Keratinocyte (primary cell): ENCODE measurements at regions not wholly inside any gene's neighbourhood (a gene's known extent, or its start where the extent isn't known, plus 50 kb on each side); places are given as distances from the start of the nearest gene placed in this dataset.

ENCODE experiments used
- DNase-seq: peaks from one replicate; pipeline ENCODE4 v3.0.0-alpha.2; 2011; ENCODE audit warnings: low read depth, missing footprints, low spot score
- FAIRE-seq: peaks from 2 replicates; lab custom pipeline; 2011; peaks lifted over from hg19 to GRCh38; lab: Jason Lieb, UNC
- H2AFZ ChIP-seq: 2 replicates; pipeline ENCODE4 v1.6.0; 2012; ENCODE audit warnings: low read length, control low read depth, inconsistent platforms; ENCODE audit not compliant: control insufficient read depth
- H3K27ac ChIP-seq: 2 replicates; pipeline ENCODE4 v1.5.1; 2011; ENCODE audit warnings: low read length; ENCODE audit not compliant: control insufficient read depth, insufficient read depth
- H3K27me3 ChIP-seq: 3 replicates; pipeline ENCODE4 v1.6.0; 2011; ENCODE audit warnings: low read length; ENCODE audit not compliant: control insufficient read depth, insufficient read depth; ENCODE audit errors: extremely low read depth
- H3K36me3 ChIP-seq, 2 experiments: 2 replicates in 1 of 2; 3 replicates in 1 of 2; pipeline ENCODE4 v1.5.1; 2011; ENCODE audit warnings: low read length in 2 of 2, mild to moderate bottlenecking in 1 of 2; ENCODE audit not compliant: control insufficient read depth in 2 of 2, insufficient read depth in 2 of 2; ENCODE audit errors: extremely low read depth in 1 of 2
- H3K4me1 ChIP-seq: 3 replicates; pipeline ENCODE4 v1.5.1; 2011; ENCODE audit warnings: low read length; ENCODE audit not compliant: control insufficient read depth, insufficient read depth; ENCODE audit errors: extremely low read depth
- H3K4me2 ChIP-seq: 3 replicates; pipeline ENCODE4 v1.6.0; 2011; ENCODE audit warnings: low read depth, low read length; ENCODE audit not compliant: control insufficient read depth, insufficient read depth; ENCODE audit errors: extremely low read depth
- H3K4me3 ChIP-seq, 3 experiments: fragments of 200-600 bp in 1 of 3; sonication (generic) in 1 of 3; 2 replicates in 2 of 3; 3 replicates in 1 of 3; pipeline ENCODE4 v1.5.1; 2011 to 2016; ENCODE audit warnings: low read length in 3 of 3, mild to moderate bottlenecking in 3 of 3, control low read depth in 2 of 3, inconsistent platforms in 1 of 3, low read depth in 1 of 3, mixed read lengths in 1 of 3, mixed run types in 1 of 3, moderate library complexity in 1 of 3; ENCODE audit not compliant: control insufficient read depth in 2 of 3, insufficient read depth in 2 of 3; ENCODE audit errors: extremely low read depth in 1 of 3
- H3K79me2 ChIP-seq: 2 replicates; pipeline ENCODE4 v1.6.0; 2012; ENCODE audit warnings: low read length; ENCODE audit not compliant: control insufficient read depth, insufficient read depth
- H3K9ac ChIP-seq: 3 replicates; pipeline ENCODE4 v1.6.0; 2011; ENCODE audit warnings: low read length; ENCODE audit not compliant: control insufficient read depth, insufficient read depth; ENCODE audit errors: extremely low read depth
- H3K9me1 ChIP-seq: 3 replicates; pipeline ENCODE4 v1.6.0; 2011; ENCODE audit warnings: low read length; ENCODE audit not compliant: control insufficient read depth, insufficient read depth; ENCODE audit errors: extremely low read depth
- H3K9me3 ChIP-seq: 2 replicates; pipeline ENCODE4 v1.5.1; 2012; ENCODE audit warnings: low read depth, low read length; ENCODE audit not compliant: control insufficient read depth
- H4K20me1 ChIP-seq: 3 replicates; pipeline ENCODE4 v1.6.0; 2011; ENCODE audit warnings: low read length; ENCODE audit not compliant: control insufficient read depth, insufficient read depth; ENCODE audit errors: extremely low read depth
- EZH2 ChIP-seq: IDR thresholded peaks from one replicate; pipeline ENCODE4 v1.6.1; 2012; ENCODE audit warnings: inconsistent platforms, mild to moderate bottlenecking, low read length, moderate library complexity
- dilution Hi-C: fragments of 300-500 bp; cut with MboI; formaldehyde crosslinking; loops from one replicate; pipeline ENCODE4 v1.7.0; 2020; ENCODE audit warnings: low sequenced_read_pairs; ENCODE audit not compliant: extremely low pct_ligation_motif_present
- TF ChIP-seq, protein P1 (sequence below), 3 experiments: IDR thresholded peaks in 1 of 3; conservative IDR thresholded peaks in 1 of 3; optimal IDR thresholded peaks in 1 of 3; 2 replicates in 2 of 3; 3 replicates in 1 of 3; pipeline versions ENCODE3 to v1.5.1; 2011; ENCODE audit warnings: low read length in 3 of 3, mild to moderate bottlenecking in 3 of 3, moderate library complexity in 2 of 3, control low read depth in 1 of 3, inconsistent platforms in 1 of 3; ENCODE audit not compliant: insufficient read depth in 2 of 3; ENCODE audit errors: extremely low read depth in 1 of 3

- Histone ChIP-seq H3K27me3 (no peaks in the 10 kb centered on the region), H3K9ac (no peak overlapping the region), H2AFZ (no peak overlapping the region), H3K36me3 (no peaks in the 10 kb centered on the region), H3K4me3 (no peak overlapping the region), H3K4me2 (no peak overlapping the region), H3K27ac (no peak overlapping the region), H3K4me1 (no peaks in the 10 kb centered on the region), H3K9me1 (no peaks in the 10 kb centered on the region), H4K20me1 (no peaks in the 10 kb centered on the region), H3K9me3 (no peaks in the 10 kb centered on the region), H3K79me2 (no peaks in the 10 kb centered on the region)
- no peak for FAIRE-seq
- dilution Hi-C loops, result no loop called here
- no peak for TF ChIP-seq EZH2
- TF ChIP-seq, protein P1, sequence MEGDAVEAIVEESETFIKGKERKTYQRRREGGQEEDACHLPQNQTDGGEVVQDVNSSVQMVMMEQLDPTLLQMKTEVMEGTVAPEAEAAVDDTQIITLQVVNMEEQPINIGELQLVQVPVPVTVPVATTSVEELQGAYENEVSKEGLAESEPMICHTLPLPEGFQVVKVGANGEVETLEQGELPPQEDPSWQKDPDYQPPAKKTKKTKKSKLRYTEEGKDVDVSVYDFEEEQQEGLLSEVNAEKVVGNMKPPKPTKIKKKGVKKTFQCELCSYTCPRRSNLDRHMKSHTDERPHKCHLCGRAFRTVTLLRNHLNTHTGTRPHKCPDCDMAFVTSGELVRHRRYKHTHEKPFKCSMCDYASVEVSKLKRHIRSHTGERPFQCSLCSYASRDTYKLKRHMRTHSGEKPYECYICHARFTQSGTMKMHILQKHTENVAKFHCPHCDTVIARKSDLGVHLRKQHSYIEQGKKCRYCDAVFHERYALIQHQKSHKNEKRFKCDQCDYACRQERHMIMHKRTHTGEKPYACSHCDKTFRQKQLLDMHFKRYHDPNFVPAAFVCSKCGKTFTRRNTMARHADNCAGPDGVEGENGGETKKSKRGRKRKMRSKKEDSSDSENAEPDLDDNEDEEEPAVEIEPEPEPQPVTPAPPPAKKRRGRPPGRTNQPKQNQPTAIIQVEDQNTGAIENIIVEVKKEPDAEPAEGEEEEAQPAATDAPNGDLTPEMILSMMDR (optimal IDR thresholded peaks at IDR 0.05 in 1 of 3, IDR thresholded peaks at IDR 0.05 in 1 of 3, conservative IDR thresholded peaks at IDR 0.05 in 1 of 3; ENCODE audit: extremely low read depth in 1 of 3, insufficient read depth in 2 of 3, low read length in 3 of 3), result no peak
- DNase-seq, result no peak
Observed at GRCh38 chr4:115852767-115853091, 739.3 kb upstream of the NDST4 start.

- Histone ChIP-seq H3K9me1 (no peaks in the 10 kb centered on the region), H3K79me2 (no peaks in the 10 kb centered on the region), H3K9me3 (no peaks in the 10 kb centered on the region), H3K4me1 (no peaks in the 10 kb centered on the region), H2AFZ (no peak overlapping the region), H3K27ac (no peak overlapping the region), H3K27me3 (no peaks in the 10 kb centered on the region), H3K36me3 (no peaks in the 10 kb centered on the region), H4K20me1 (no peaks in the 10 kb centered on the region), H3K4me2 (no peak overlapping the region), H3K9ac (no peak overlapping the region), H3K4me3 (no peak overlapping the region)
- TF ChIP-seq, protein P1 (optimal IDR thresholded peaks at IDR 0.05 in 1 of 3, IDR thresholded peaks at IDR 0.05 in 1 of 3, conservative IDR thresholded peaks at IDR 0.05 in 1 of 3; ENCODE audit: extremely low read depth in 1 of 3, insufficient read depth in 2 of 3, low read length in 3 of 3), result peak; percentile 60 to 80 (median 60)
- TF ChIP-seq EZH2, result no peak
- DNase-seq (no peak), FAIRE-seq (peak; percentile 58)
- dilution Hi-C loops, result no loop called here
Observed at GRCh38 chr4:115851918-115852766, 738.7 kb upstream of the NDST4 start.
